ENCODE measurements at regions not wholly inside any gene's neighbourhood (a gene's known extent, or its start where the extent isn't known, plus 50 kb on each side); places are given as distances from the start of the nearest gene placed in this dataset.

- Mint-ChIP-seq H3K4me1 (ENCODE audit: low read depth) (no peaks in the 10 kb centered on the region), H3K27me3 (ENCODE audit: low read depth) (no peaks in the 10 kb centered on the region), H3K36me3 (ENCODE audit: low read depth) (no peaks in the 10 kb centered on the region), H3K27ac (ENCODE audit: unreplicated experiment) (no peak overlapping the region), H3K9me3 (ENCODE audit: low read depth) (peaks cover 8% of the 10 kb centered on the region), H3K4me3 (ENCODE audit: unreplicated experiment) (no peak overlapping the region)
- no peak for TF ChIP-seq CTCF (IDR thresholded peaks at IDR 0.05)
- DNase-seq (ENCODE audit: low spot score) = no peak
Observed at GRCh38 chr16:18060351-18060750, 276.2 kb downstream of the NPIPA8 start.

- no peaks in the 10 kb centered on the region for H3K36me3 Mint-ChIP-seq (ENCODE audit: low read depth)
- H3K27ac Mint-ChIP-seq (ENCODE audit: unreplicated experiment) = no peak overlapping the region
- H3K27me3 Mint-ChIP-seq (ENCODE audit: low read depth) = no peaks in the 10 kb centered on the region
- no peaks in the 10 kb centered on the region for H3K4me1 Mint-ChIP-seq (ENCODE audit: low read depth)
- H3K9me3 Mint-ChIP-seq (ENCODE audit: low read depth) = peaks cover 3% of the 10 kb centered on the region
- H3K4me3 Mint-ChIP-seq (ENCODE audit: unreplicated experiment) = no peak overlapping the region
- no peak for DNase-seq (ENCODE audit: low spot score)
- TF ChIP-seq CTCF (IDR thresholded peaks at IDR 0.05) = no peak
Observed at GRCh38 chr16:18059577-18059976, 277.0 kb downstream of the NPIPA8 start.

GRCh38 chr16:18059089-18059488 lies 277.4 kb downstream of the NPIPA8 start:
- no peaks in the 10 kb centered on the region for H3K27me3 Mint-ChIP-seq (ENCODE audit: low read depth)
- no peaks in the 10 kb centered on the region for H3K36me3 Mint-ChIP-seq (ENCODE audit: low read depth)
- no peak overlapping the region for H3K27ac Mint-ChIP-seq (ENCODE audit: unreplicated experiment)
- no peak for DNase-seq (ENCODE audit: low spot score)
- no peak for TF ChIP-seq CTCF (IDR thresholded peaks at IDR 0.05)
- no peak overlapping the region for H3K4me3 Mint-ChIP-seq (ENCODE audit: unreplicated experiment)
- H3K9me3 Mint-ChIP-seq (ENCODE audit: low read depth) = peaks cover 3% of the 10 kb centered on the region
- no peaks in the 10 kb centered on the region for H3K4me1 Mint-ChIP-seq (ENCODE audit: low read depth)

GRCh38 chr16:18055411-18055916 lies 281.1 kb downstream of the NPIPA8 start:
- Mint-ChIP-seq H3K4me1 (ENCODE audit: low read depth) (no peaks in the 10 kb centered on the region), H3K27ac (ENCODE audit: unreplicated experiment) (no peak overlapping the region), H3K9me3 (ENCODE audit: low read depth) (peaks cover 10% of the 10 kb centered on the region), H3K36me3 (ENCODE audit: low read depth) (no peaks in the 10 kb centered on the region), H3K27me3 (ENCODE audit: low read depth) (no peaks in the 10 kb centered on the region), H3K4me3 (ENCODE audit: unreplicated experiment) (no peak overlapping the region)
- DNase-seq (ENCODE audit: low spot score) = no peak
- TF ChIP-seq CTCF (IDR thresholded peaks at IDR 0.05) = no peak

GRCh38 chr16:18050777-18051176 lies 285.8 kb downstream of the NPIPA8 start:
- no peaks in the 10 kb centered on the region for H3K27me3 Mint-ChIP-seq (ENCODE audit: low read depth)
- no peaks in the 10 kb centered on the region for H3K36me3 Mint-ChIP-seq (ENCODE audit: low read depth)
- H3K4me3 Mint-ChIP-seq (ENCODE audit: unreplicated experiment) = no peak overlapping the region
- no peaks in the 10 kb centered on the region for H3K4me1 Mint-ChIP-seq (ENCODE audit: low read depth)
- no peak overlapping the region for H3K27ac Mint-ChIP-seq (ENCODE audit: unreplicated experiment)
- no peak for DNase-seq (ENCODE audit: low spot score)
- peaks cover 7% of the 10 kb centered on the region for H3K9me3 Mint-ChIP-seq (ENCODE audit: low read depth)
- no peak for TF ChIP-seq CTCF (IDR thresholded peaks at IDR 0.05)
